Astrocyte of the spinal cord (primary cell): ENCODE measurements at regions not wholly inside any gene's neighbourhood (a gene's known extent, or its start where the extent isn't known, plus 50 kb on each side); places are given as distances from the start of the nearest gene placed in this dataset.
"Not testable (repeated sequence)": the region's sequence is repeated elsewhere in the genome, so short reads cannot be mapped to it uniquely, and the experiment has no call there.

Experiments
- DNase-seq: peaks from one replicate; pipeline ENCODE4 v3.0.0; 2011; ENCODE audit warnings: low read depth, low spot score
- H3K4me3 ChIP-seq: 2 replicates; pipeline ENCODE4 v1.5.1; 2011; ENCODE audit warnings: low read depth, mild to moderate bottlenecking, low read length, moderate library complexity
- in situ Hi-C: cut with HindIII; loops from 2 replicates; pipeline ENCODE4 v1.10.0; 2017; ENCODE audit warnings: low sequenced_read_pairs
- TF ChIP-seq, protein P1 (sequence below): IDR thresholded peaks from 2 replicates; pipeline ENCODE4 v1.5.1; 2012; ENCODE audit warnings: low read depth, mild to moderate bottlenecking, low read length, inconsistent platforms

DNA sequence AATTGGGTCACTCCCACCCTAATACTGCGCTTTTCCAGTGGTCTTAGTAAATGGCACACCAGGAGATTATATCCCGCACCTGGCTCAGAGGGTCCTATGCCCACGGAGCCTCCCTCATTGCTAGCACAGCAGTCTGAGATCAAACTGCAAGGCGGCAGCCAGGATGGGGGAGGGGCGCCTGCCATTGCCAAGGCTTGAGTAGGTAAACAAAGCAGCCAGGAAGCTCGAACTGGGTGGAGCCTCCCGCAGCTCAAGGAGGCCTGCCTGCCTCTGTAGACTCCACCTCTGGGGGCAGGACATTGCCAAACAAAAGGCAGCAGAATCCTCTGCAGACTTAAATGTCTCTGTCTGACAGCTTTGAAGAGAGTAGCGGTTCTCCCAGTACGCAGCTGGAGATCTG lies 52.4 kb upstream of the PMPCB start:
- in situ Hi-C loops, H3K4me3 ChIP-seq, DNase-seq: not testable (repeated sequence)

DNA sequence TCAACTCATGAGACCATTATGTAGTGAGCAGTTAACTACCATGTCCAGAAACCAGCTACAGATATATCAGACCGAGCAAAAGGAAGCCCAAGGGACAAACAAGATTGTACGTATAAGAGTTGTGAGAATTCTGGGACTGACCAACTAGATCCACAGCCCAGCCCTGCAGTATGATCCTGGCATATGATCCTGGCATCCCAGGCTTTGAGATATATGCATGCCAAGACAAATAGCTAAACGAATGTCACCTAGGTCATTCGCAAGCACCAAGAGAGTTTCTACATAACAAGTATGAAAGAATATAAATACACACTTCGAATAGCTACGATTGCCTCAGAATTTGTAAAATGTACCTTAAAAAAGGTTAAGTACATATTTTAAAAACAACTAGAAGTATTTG lies 56.4 kb upstream of the PMPCB start:
- TF ChIP-seq, protein P1, sequence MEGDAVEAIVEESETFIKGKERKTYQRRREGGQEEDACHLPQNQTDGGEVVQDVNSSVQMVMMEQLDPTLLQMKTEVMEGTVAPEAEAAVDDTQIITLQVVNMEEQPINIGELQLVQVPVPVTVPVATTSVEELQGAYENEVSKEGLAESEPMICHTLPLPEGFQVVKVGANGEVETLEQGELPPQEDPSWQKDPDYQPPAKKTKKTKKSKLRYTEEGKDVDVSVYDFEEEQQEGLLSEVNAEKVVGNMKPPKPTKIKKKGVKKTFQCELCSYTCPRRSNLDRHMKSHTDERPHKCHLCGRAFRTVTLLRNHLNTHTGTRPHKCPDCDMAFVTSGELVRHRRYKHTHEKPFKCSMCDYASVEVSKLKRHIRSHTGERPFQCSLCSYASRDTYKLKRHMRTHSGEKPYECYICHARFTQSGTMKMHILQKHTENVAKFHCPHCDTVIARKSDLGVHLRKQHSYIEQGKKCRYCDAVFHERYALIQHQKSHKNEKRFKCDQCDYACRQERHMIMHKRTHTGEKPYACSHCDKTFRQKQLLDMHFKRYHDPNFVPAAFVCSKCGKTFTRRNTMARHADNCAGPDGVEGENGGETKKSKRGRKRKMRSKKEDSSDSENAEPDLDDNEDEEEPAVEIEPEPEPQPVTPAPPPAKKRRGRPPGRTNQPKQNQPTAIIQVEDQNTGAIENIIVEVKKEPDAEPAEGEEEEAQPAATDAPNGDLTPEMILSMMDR = no peak
- in situ Hi-C loops = no loop called here
- no peak for DNase-seq
- no peak overlapping the region for H3K4me3 ChIP-seq

DNA sequence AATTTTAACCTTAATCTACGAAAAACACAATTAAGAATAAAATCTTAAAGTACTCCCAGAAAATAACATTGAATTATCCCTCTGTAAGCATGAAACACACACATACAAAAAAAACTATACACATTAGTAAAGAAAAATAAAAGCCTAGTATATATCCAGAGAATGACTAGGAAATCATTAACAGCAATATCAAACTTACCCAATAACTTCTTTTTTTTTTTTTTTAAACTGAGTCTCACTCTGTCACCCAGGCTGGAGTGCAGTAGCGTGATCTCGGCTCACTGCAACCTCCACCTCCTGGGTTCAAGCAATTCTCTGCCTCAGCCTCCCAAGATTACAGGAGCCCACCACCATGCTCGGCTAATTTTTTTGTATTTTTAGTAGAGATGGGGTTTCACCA lies 61.4 kb upstream of the PMPCB start:
- H3K4me3 ChIP-seq, DNase-seq, in situ Hi-C loops: not testable (repeated sequence)

DNA sequence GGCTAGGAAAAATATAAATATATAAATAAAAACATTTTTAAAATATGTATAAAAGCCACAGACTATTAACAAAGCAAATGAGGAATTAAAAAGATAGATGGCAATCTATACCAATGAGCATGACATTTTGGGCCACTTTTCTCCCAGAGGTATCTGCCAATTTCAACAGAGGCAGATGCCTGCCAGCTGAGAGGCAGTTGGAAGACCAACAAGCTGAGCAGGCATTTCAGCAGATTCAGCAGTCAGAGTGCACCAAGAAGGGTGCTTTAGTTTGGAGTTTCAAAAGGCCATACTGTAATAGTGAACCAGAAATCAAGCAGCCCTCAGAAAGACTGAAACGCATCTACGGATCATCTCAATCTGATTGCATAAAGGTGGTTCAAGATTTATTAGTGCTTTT lies 62.4 kb upstream of the PMPCB start:
- DNase-seq, H3K4me3 ChIP-seq, in situ Hi-C loops: not testable (repeated sequence)

DNA sequence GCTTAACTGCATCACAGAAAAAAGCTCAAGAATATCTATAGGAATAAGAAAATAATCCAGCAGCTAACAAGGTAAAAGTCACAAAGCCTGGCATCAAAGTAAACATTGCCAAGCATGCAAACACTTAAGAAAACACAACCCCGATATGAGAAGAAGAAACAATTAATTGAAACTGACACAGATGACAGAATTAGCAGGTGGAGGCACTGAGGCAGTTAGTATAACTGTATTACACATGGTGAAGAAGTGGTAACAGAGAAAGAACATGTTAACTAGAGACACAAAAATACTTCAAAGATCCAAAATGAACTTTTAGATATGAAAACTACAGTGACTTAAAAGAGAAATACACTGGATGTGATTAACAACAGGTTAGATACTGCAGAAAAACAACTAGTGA lies 69.4 kb upstream of the PMPCB start:
- H3K4me3 ChIP-seq, DNase-seq, in situ Hi-C loops: not testable (repeated sequence)

DNA sequence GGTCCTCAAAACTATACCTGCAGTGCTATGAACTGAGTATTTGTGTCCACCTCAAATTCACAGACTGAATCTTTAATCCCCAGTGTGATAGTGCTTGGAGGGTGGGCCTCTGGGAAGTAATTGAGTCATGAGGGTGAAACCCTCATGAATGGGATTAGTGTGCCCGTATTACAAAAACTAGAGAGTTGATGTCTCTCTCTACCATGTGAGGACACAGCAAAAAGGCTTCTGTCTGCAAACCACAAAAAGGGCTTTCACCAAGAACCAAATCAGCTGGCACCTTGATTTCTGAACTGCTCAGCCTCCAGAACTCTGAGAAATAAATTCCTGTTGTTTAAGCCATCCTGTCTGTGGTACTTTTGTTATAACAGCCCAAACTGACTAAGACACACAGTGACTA lies 71.4 kb upstream of the PMPCB start:
- H3K4me3 ChIP-seq, DNase-seq, in situ Hi-C loops: not testable (repeated sequence)

DNA sequence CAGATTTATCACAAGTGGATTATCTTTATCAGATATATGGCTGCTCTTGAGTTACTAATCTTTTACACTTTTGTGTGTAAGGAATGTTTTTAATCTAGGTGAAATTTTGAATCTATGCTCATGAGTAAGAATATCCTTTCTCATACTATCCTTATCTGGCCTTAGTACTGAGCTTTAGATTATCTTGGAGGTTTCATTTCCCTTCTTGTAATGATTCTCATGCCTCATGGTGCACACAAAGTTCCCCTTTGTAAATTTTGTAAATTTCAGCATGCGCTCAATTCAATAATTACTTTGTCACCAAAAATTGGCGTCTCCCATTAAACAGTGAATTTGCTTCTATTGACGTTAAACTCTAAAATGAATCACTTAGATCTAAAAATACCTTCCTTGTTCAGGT lies 74.2 kb upstream of the NAPEPLD start:
- H3K4me3 ChIP-seq, DNase-seq, in situ Hi-C loops: not testable (repeated sequence)

DNA sequence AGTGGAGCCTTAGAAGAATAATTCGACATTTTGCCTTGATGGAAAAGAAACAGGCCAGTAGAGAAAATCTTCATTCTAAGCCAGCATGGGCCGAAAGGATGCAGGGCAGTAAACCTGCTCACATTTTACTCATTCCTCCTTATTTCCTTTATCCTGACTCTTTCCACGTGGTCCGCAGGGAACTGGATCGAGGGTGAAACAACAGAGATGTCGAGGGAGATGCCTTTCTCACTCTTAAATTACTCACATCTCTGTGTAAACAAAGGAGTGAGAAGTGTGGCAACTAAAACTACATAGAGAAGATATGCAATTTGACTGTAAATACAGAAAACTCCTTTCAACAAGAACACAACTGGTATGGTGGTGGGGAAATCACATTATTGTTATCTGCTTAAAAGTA lies 62.1 kb upstream of the NAPEPLD start:
- DNase-seq, H3K4me3 ChIP-seq, in situ Hi-C loops: not testable (repeated sequence)

DNA sequence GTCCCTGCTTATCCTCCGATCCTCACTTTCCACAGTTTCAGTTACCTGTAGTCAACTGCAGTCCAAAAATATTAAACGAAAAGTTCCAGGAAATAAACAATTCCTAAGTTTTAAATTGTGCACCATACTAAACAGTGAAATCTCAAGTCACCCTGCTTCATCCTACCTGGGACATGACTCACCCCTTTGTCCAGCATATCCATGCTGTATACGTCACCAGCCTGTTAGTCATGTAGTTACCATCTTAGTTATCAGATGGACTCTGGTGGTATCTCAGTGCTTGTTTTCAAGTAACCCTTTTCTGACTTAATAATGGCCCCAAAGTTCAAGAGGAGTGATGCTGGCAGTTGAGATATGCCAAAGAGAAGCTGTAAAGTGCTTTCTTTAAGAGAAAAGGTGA lies 50.3 kb upstream of the NAPEPLD start:
- DNase-seq = peak; percentile 22
- in situ Hi-C loops, H3K4me3 ChIP-seq: not testable (repeated sequence)
